ENCODE measurements at regions not wholly inside any gene's neighbourhood (a gene's known extent, or its start where the extent isn't known, plus 50 kb on each side); places are given as distances from the start of the nearest gene placed in this dataset.

- TF ChIP-seq CTCF (IDR thresholded peaks at IDR 0.05; ENCODE audit: poor library complexity, severe bottlenecking) = no peak
- no peak for TF ChIP-seq REST (IDR thresholded peaks at IDR 0.05; ENCODE audit: borderline replicate concordance)
- no peak for TF ChIP-seq RAD21 (conservative IDR thresholded peaks at IDR 0.05)
- no peak for TF ChIP-seq MXI1 (conservative IDR thresholded peaks at IDR 0.05; ENCODE audit: poor library complexity, severe bottlenecking)
- no peak for TF ChIP-seq EP300 (conservative IDR thresholded peaks at IDR 0.05; ENCODE audit: poor library complexity, severe bottlenecking)
Measured at GRCh38 chr5:163619951-163620350, 114.5 kb downstream of the MAT2B start.
